ENCODE measurements at regions not wholly inside any gene's neighbourhood (a gene's known extent, or its start where the extent isn't known, plus 50 kb on each side); places are given as distances from the start of the nearest gene placed in this dataset.

DNA sequence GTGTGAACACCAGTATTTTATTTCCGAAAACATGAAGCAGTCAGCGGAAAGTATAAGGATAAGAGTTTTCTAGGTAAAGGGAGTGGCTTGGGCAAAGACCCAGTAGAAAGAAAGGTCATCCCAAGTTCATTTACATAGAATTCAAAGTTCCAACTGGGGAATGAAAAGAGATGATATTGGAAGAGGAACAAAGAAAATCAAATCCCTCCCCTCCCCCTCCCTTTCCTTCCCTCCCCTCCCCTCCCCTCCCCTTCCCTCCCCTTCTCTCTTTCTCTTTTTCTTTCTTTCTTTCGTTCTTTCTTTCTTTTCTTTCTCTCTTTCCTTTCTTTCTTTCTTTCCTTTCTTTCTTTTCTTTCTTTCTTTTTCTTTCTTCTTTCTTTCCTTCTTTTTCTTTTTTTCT lies 675.7 kb upstream of the NRXN1 start:
- Histone ChIP-seq H3K9me3 (no peaks in the 10 kb centered on the region), H3K36me3 (no peaks in the 10 kb centered on the region), H3K4me3 (no peak overlapping the region), H3K27ac (no peak overlapping the region), H3K27me3 (no peaks in the 10 kb centered on the region), H3K4me1 (no peaks in the 10 kb centered on the region)
- DNase-seq (no peak), ATAC-seq (no peak)
- in situ Hi-C loops (cut with MboI; ENCODE audit: low sequenced_read_pairs in 4 of 4), result no loop called here
- intact Hi-C loops (cut with DNase I; ENCODE audit: low total_unique reads), result no loop called here
- TF ChIP-seq, protein P1, sequence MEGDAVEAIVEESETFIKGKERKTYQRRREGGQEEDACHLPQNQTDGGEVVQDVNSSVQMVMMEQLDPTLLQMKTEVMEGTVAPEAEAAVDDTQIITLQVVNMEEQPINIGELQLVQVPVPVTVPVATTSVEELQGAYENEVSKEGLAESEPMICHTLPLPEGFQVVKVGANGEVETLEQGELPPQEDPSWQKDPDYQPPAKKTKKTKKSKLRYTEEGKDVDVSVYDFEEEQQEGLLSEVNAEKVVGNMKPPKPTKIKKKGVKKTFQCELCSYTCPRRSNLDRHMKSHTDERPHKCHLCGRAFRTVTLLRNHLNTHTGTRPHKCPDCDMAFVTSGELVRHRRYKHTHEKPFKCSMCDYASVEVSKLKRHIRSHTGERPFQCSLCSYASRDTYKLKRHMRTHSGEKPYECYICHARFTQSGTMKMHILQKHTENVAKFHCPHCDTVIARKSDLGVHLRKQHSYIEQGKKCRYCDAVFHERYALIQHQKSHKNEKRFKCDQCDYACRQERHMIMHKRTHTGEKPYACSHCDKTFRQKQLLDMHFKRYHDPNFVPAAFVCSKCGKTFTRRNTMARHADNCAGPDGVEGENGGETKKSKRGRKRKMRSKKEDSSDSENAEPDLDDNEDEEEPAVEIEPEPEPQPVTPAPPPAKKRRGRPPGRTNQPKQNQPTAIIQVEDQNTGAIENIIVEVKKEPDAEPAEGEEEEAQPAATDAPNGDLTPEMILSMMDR (IDR thresholded peaks at IDR 0.05 in 4 of 5, conservative IDR thresholded peaks at IDR 0.05 in 1 of 5), result no peak
- TF ChIP-seq POLR2A (IDR thresholded peaks at IDR 0.05), result no peak

DNA sequence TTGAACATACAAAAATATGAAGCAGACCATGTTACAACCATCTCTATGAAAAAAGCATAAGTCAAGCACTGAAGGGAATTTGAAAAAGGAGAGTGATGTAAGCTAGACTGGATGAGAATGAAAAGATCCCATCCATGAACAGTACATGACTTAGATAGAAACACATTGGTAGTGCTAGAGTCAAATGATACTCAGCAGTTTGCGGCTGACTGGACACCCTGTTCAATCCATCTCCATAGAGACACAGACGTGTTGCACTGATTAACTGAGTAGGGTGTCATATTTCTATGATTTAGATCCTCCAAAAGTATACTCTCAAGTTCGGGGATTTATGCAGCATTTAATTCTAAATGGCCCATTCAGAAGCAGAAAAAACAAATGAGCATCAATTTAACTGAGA lies 674.3 kb upstream of the NRXN1 start:
- TF ChIP-seq, protein P1 (IDR thresholded peaks at IDR 0.05 in 4 of 5, conservative IDR thresholded peaks at IDR 0.05 in 1 of 5), result no peak
- no peak for TF ChIP-seq POLR2A (IDR thresholded peaks at IDR 0.05)
- DNase-seq, result no peak
- in situ Hi-C loops (cut with MboI; ENCODE audit: low sequenced_read_pairs in 4 of 4), result no loop called here

DNA sequence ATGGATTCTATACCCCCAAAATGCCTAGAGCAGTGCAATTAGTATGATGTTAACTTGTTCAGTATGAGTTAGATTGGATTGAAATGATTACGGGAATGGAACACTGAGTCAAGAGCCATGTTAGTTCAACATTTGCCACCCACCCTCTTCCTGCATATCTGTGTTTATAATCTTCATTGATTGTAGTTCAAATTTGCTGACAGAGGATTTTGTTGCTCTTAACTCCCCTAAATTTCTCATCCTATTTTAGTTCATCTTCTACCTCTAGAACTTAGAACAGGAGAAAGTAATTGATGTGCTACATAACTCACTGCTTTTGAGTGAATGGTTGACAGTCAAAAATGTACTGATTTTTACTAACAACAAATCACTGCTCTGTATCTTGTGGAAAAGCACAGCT lies 673.5 kb upstream of the NRXN1 start:
- H3K4me3 ChIP-seq, result no peak overlapping the region
- intact Hi-C loops (cut with DNase I; ENCODE audit: low total_unique reads) (no loop called here), in situ Hi-C loops (cut with MboI; ENCODE audit: low sequenced_read_pairs in 4 of 4) (no loop called here)
- no peak overlapping the region for H3K27ac ChIP-seq
- no peaks in the 10 kb centered on the region for H3K4me1 ChIP-seq
- no peaks in the 10 kb centered on the region for H3K9me3 ChIP-seq
- no peak for DNase-seq
- no peaks in the 10 kb centered on the region for H3K27me3 ChIP-seq
- TF ChIP-seq, protein P1 (IDR thresholded peaks at IDR 0.05 in 4 of 5, conservative IDR thresholded peaks at IDR 0.05 in 1 of 5), result no peak
- no peak for TF ChIP-seq POLR2A (IDR thresholded peaks at IDR 0.05)
- ATAC-seq, result no peak
- H3K36me3 ChIP-seq, result no peaks in the 10 kb centered on the region

More for the DNA sequence above, 674.3 kb upstream of the NRXN1 start:
- Histone ChIP-seq H3K27me3 (no peaks in the 10 kb centered on the region), H3K27ac (no peak overlapping the region), H3K4me3 (no peak overlapping the region), H3K4me1 (no peaks in the 10 kb centered on the region), H3K36me3 (no peaks in the 10 kb centered on the region), H3K9me3 (no peaks in the 10 kb centered on the region)
- intact Hi-C loops (cut with DNase I; ENCODE audit: low total_unique reads), result no loop called here
- no peak for ATAC-seq

DNA sequence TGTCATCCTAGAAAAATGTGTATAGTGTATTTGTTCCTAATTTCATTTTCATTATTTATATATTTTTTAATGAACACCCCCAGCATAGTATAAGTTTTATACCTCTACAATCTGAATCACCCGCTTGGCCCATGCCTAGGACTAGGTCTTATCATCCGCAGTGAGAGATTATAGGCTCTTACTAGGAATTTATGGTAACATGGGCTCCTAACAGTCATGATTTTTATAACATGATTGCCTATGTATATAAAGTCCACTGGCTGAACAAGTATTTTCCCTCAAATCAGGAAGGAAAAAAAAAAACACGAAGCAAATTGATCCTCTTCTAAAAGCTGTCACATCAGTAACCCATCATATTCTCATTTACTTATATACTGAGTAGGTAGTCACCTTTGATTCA lies 666.1 kb upstream of the NRXN1 start:
- Histone ChIP-seq H3K36me3 (no peaks in the 10 kb centered on the region), H3K27ac (no peak overlapping the region), H3K27me3 (no peaks in the 10 kb centered on the region), H3K4me3 (no peak overlapping the region), H3K4me1 (no peaks in the 10 kb centered on the region), H3K9me3 (no peaks in the 10 kb centered on the region)
- intact Hi-C loops (cut with DNase I; ENCODE audit: low total_unique reads), result no loop called here
- ATAC-seq, result no peak
- no peak for TF ChIP-seq POLR2A (IDR thresholded peaks at IDR 0.05)
- DNase-seq, result no peak
- in situ Hi-C loops (cut with MboI; ENCODE audit: low sequenced_read_pairs in 4 of 4), result no loop called here

DNA sequence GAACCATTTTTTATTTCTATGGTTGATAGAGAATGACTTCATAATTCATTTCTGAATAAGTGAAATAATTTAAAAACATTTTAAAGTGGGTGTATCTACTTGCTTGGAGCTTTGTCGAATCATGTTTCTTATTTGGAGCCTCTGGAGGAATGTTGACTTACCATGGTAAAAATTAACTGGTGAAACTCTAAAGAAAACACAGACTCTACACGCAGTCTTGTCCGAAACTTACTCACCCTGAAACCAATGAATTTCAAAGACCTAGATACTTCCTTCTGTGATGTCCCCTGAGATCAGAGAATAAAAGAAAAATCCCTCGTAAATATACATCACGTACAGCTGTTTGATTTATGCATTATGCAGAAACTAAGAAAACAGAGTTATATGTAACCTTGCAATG lies 665.2 kb upstream of the NRXN1 start:
- in situ Hi-C loops (cut with MboI; ENCODE audit: low sequenced_read_pairs in 4 of 4) (no loop called here), intact Hi-C loops (cut with DNase I; ENCODE audit: low total_unique reads) (no loop called here)
- Histone ChIP-seq H3K4me1 (no peaks in the 10 kb centered on the region), H3K27me3 (no peaks in the 10 kb centered on the region), H3K4me3 (no peak overlapping the region), H3K36me3 (no peaks in the 10 kb centered on the region), H3K27ac (no peak overlapping the region), H3K9me3 (no peaks in the 10 kb centered on the region)
- TF ChIP-seq, protein P1 (IDR thresholded peaks at IDR 0.05 in 4 of 5, conservative IDR thresholded peaks at IDR 0.05 in 1 of 5), result no peak
- TF ChIP-seq POLR2A (IDR thresholded peaks at IDR 0.05), result no peak
- no peak for DNase-seq
- ATAC-seq, result no peak

Measured in gastrocnemius medialis (tissue), 4 donors.